HG03354 (cell line): ENCODE measurements at regions not wholly inside any gene's neighbourhood (a gene's known extent, or its start where the extent isn't known, plus 50 kb on each side); places are given as distances from the start of the nearest gene placed in this dataset.
A peak's percentile ranks its signal among the peaks of the same experiment; 100 is the strongest.
"Not testable (repeated sequence)": the region's sequence is repeated elsewhere in the genome, so short reads cannot be mapped to it uniquely, and the experiment has no call there.

ENCODE experiments used
- ATAC-seq: cut with Tn5 transposase; IDR thresholded peaks from one replicate; pipeline ENCODE4 v1.9.1; 2021; ENCODE audit warnings: mild to moderate bottlenecking; ENCODE audit not compliant: unreplicated experiment, poor library complexity, severe bottlenecking

- ATAC-seq: no peak
Observed at GRCh38 chr6:170152124-170152926, 138.6 kb downstream of the DLL1 start.

GRCh38 chr6:170151804-170152123 lies 139.1 kb downstream of the DLL1 start:
- no peak for ATAC-seq

DNA sequence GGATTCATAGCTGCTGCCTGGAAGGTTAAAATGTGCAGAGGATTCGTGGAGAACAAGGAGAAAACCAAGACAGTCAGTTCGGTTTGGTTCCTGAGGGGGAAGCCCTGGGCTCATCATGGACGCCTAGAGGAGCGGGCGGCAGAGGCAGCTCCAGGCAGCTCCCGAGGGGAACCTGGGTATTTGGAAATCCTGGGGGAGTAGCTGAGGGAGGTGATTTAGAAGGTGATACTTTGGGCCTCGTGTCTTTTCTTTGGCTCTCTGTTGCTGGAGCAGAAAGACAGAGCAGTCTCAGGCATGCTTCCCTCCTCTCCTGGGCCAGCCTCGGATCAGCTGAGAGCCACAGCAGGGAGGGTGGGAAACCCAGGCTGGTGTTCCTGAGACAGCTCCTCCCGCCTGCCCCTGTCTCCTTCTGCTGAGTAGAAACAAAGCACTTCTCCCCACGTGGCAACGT lies 139.5 kb downstream of the DLL1 start:
- no peak for ATAC-seq

DNA sequence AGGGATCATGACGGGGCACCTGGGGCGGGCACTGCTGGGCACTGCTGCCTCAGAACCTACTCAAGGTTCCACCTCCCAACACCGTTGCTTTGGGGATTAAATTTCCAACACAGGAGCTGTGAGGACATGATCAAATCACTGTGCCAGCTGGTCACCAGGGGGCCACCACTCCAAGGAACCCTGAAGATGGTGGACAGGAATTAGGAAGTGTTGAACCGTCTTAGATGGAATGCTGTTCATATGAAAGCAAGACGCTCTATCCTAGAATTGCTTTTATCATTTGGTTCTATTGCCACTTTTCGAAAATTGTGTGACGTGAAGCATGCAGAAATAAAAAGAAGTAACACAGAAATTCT lies 140.3 kb downstream of the DLL1 start:
- ATAC-seq: no peak

- ATAC-seq: no peak
Observed at GRCh38 chr6:170149681-170150589, 140.9 kb downstream of the DLL1 start.

GRCh38 chr6:170148709-170149470 lies 142.0 kb downstream of the DLL1 start:
- no peak for ATAC-seq

DNA sequence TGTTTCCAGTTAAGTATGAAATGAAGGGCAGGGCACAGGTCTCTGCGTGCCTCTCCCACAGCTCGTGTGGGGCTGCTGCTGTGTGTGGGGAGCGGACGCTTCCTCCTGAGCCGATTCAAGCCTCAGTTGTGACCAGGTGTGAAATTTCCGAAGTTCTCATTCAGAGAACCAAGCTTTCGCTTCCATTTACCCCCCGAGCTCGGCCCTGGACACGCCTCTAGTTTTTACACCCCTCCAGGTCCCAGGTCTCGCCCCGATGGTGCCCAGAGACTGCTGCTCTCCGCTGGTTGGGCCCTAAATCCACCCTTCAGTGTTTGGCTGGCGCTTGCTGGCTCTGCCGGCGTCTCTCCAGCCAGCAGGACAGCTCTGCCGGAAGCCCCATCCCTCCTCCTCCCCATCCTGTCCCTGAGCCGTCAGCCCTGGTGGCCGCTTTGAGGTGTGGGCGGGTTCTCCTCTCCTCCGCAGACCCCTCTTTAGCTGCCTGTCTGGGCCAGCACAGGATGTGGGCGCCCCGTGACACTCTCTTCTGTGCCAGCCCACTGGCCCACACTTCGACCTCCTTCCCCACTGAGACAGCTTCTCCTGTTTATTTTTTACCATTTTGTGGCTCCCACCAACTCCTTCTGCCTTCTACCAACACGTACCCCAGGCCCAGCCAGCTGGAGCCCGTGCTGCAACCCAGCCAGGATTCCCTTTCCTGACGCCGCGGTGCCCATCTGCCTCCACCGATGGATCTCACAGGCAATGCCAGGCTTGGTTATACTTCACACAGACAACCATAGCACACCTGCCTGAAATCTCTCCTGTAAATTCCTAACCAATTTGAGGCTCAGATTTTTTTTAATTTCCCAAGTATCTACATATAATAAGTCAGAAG lies 142.8 kb downstream of the DLL1 start:
- peak; percentile 56 for ATAC-seq

GRCh38 chr6:170147056-170147787 lies 143.7 kb downstream of the DLL1 start:
- no peak for ATAC-seq

GRCh38 chr6:170146640-170147039 lies 144.2 kb downstream of the DLL1 start:
- ATAC-seq: no peak

GRCh38 chr6:170146131-170146530 lies 144.7 kb downstream of the DLL1 start:
- ATAC-seq: not testable (repeated sequence)

GRCh38 chr6:170145716-170146115 lies 145.2 kb downstream of the DLL1 start:
- not testable (repeated sequence) for ATAC-seq

DNA sequence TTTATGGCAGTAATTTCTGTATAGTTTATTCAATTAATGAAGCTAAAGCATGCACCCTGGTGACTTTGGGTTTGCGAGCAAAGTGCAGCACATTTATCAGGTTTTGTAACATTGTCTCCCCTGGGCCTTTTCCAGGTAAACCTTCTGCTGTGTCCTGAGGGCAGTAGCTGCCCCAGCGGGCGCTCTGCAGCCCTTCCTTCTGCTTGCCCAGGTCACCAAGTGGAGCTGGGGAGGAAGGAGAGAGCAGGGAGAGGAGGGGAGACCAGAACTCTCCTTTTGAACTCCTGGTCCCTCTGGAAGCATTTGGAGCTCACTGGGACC lies 145.6 kb downstream of the DLL1 start:
- no peak for ATAC-seq

- no peak for ATAC-seq
Observed at GRCh38 chr6:170144571-170145271, 146.2 kb downstream of the DLL1 start.

- ATAC-seq: no peak
Observed at GRCh38 chr6:170143401-170144150, 147.3 kb downstream of the DLL1 start.

- no peak for ATAC-seq
Observed at GRCh38 chr6:170142559-170142958, 148.3 kb downstream of the DLL1 start.

DNA sequence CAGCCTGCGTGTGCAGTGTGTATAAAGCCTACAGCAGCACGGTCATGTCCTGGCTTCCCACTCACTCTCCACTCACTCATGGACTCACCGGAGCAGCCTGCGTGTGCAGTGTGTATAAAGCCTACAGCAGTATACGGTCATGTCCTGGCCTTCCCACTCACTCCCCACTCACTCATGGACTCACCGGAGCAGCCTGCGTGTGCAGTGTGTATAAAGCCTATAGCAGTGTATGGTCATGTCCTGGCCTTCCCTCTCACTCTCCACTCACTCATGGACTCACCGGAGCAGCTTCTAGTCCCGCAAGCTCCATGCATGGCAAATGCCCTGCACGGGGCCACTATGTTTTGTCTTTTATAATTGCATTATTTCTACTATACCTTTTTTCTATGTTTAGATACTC lies 149.8 kb downstream of the DLL1 start:
- not testable (repeated sequence) for ATAC-seq

DNA sequence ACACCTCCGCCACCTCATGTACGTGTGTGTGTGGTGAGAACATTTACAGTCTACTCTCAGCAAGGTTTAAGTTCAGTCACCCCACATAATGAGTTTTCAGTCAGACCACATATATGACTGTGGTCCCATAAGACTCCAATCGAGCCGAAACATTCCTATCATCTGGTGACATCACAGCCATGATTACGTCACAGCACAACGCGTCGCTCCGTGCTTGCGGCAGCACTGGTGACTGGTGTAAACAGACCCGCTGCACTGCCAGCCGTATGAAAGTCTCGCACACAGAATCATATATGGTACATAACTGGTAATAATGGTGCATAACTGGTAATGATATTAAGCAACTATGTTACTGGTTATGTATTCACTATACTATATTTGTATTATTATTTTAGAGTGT lies 150.7 kb downstream of the DLL1 start:
- no peak for ATAC-seq

GRCh38 chr6:170139531-170139930 lies 151.3 kb downstream of the DLL1 start:
- ATAC-seq: no peak
